ENCODE measurements at regions not wholly inside any gene's neighbourhood (a gene's known extent, or its start where the extent isn't known, plus 50 kb on each side); places are given as distances from the start of the nearest gene placed in this dataset.

DNA sequence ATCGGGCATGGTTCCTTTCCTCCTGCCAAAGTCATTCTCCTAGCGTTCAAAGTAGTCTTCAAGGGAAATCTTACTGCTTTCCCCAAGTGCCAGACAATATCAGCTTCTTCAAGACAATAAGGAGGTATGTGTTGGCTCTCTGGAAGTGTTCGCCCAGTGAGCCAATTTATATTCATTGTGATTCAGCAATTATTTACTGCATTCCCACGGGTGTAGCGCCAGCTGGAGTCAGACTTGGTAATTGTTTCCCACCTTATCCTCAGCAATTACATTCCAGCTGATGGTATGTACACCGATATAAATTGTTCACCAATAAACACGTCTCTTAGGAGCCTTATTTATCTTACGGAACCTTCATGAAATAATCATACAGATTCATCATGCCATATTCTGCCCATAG lies 103.6 kb upstream of the CTNNB1 start:
- no peak for TF ChIP-seq POLR2AphosphoS5 (IDR thresholded peaks at IDR 0.05; ENCODE audit: borderline replicate concordance, low read depth, low read length)
- no peak for TF ChIP-seq EZH2 (IDR thresholded peaks at IDR 0.05)

Data from SK-N-MC (cell line).